Left kidney (tissue), 1 donor: ENCODE measurements at regions not wholly inside any gene's neighbourhood (a gene's known extent, or its start where the extent isn't known, plus 50 kb on each side); places are given as distances from the start of the nearest gene placed in this dataset.

Experiments
- DNase-seq: peaks from one replicate; pipeline ENCODE4 v3.0.0-alpha.2; 2013

- DNase-seq: peak; percentile 13
These were observed 101.5 kb downstream of the UNC5CL start for GRCh38 chr6:40937491-40937890.

- DNase-seq: no peak
These were observed 102.2 kb downstream of the UNC5CL start for GRCh38 chr6:40936818-40937251.

DNA sequence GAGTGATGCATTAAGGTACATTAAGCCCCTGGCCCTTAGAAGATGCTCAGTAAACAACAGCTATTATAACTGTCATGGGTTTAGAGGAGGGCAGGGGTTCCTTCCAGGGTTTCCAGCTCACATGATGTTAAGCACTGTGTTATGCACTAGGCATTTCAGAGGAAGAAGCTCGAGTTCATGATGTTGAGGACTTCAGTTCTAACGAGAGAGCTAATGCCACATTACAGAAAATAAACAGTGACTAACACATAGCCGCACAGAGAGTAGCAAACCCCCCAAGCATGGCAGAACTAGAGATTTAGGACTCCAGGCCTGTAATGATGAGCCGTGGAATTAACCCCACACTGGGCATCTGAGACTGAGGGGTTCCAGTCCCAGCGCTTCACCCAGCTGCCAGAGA, 105.2 kb downstream of the UNC5CL start:
- DNase-seq: no peak

- DNase-seq: no peak
These were observed 106.1 kb downstream of the UNC5CL start for GRCh38 chr6:40932953-40933352.

- no peak for DNase-seq
These were observed 106.7 kb downstream of the UNC5CL start for GRCh38 chr6:40932366-40932765.

DNA sequence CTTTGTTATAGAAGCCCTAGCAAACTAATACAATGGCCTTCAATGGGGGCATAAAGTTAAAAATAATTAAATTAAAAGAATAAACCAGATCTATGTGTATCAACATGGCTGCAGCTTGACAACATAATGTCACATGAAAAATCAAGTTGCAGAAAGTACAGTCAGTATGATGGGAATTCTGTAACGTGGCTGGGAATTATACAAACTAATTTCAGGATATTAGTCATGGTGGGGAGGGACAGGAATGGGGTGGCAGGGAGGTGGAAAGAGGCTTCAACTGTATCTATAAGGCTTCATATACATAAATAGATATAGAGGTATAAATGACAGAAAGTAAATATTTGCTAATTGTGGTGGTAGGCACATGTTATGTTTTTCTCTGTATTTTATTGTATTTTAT, 107.1 kb downstream of the UNC5CL start:
- no peak for DNase-seq

DNA sequence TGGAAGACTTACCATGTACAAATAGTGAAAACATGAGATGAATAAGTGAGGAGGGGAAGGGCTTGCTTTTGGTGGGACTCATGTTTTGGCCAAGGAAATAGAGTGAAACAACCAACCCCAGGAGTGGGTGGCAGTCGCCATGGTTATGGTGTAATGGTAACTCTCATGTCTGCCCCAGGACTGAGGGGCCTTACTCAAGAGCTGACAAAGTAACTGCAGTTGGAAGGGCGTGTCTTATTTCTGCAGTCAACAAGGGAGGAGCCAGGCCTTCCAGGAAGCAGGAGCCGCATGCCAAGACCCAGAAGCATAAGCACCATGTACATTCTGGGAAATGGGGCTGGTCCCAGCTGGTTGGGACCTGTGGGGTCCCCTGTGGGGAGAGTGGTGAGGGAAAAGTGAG, 108.5 kb downstream of the UNC5CL start:
- DNase-seq: no peak

GRCh38 chr6:40930045-40930444, 109.0 kb downstream of the UNC5CL start:
- DNase-seq: no peak

- no peak for DNase-seq
These were observed 109.8 kb downstream of the UNC5CL start for GRCh38 chr6:40929176-40929575.

- DNase-seq: no peak
These were observed 110.3 kb downstream of the UNC5CL start for GRCh38 chr6:40928763-40929162.

- no peak for DNase-seq
These were observed 110.7 kb downstream of the UNC5CL start for GRCh38 chr6:40928307-40928706.

GRCh38 chr6:40925341-40925740, 113.7 kb downstream of the UNC5CL start:
- DNase-seq: no peak

GRCh38 chr6:40924839-40925238, 114.2 kb downstream of the UNC5CL start:
- no peak for DNase-seq

DNA sequence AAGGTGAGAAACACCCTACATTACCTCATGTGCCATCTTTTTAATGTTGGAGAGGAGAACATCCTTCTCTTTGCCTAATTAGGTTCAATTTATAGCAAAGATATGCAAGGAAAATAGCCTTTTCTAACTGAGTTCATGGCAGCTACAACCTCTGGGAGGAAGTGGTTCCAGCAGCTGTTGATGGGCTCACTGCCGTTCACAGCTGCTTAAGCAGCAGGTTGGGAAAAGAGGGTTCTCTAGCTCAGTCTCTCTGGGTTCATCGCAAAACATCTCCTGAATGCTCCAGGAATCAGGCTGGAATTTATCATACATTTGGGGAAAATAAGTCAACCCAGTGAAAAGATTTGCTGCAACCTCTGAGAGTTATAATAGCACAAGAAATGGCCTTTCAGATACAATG, 115.1 kb downstream of the UNC5CL start:
- no peak for DNase-seq

GRCh38 chr6:40923326-40923725, 115.7 kb downstream of the UNC5CL start:
- no peak for DNase-seq

- no peak for DNase-seq
These were observed 116.7 kb downstream of the UNC5CL start for GRCh38 chr6:40922281-40922680.

GRCh38 chr6:40918040-40918651, 120.9 kb downstream of the UNC5CL start:
- DNase-seq: no peak

GRCh38 chr6:40917603-40918002, 121.4 kb downstream of the UNC5CL start:
- no peak for DNase-seq

- DNase-seq: no peak
These were observed 122.2 kb downstream of the UNC5CL start for GRCh38 chr6:40916845-40917244.

DNA sequence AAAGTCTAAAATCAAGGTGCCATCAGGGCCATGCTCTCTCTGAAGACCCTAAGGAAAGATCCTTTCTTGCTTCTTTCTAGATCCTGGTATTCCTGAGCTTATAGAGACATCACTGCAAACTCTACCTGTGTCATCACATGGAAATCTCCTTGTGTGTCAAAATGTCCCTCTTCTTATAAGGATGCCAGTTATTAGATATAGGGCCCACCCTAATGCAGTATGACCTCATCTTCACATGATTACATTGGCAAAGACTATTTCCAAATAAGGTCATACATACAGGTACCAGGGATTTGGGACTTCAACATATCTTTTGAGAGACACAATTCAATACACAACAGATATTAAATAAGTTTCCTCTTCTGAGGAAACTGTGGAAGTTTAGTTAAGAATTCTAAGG, 123.9 kb downstream of the UNC5CL start:
- DNase-seq: no peak

DNA sequence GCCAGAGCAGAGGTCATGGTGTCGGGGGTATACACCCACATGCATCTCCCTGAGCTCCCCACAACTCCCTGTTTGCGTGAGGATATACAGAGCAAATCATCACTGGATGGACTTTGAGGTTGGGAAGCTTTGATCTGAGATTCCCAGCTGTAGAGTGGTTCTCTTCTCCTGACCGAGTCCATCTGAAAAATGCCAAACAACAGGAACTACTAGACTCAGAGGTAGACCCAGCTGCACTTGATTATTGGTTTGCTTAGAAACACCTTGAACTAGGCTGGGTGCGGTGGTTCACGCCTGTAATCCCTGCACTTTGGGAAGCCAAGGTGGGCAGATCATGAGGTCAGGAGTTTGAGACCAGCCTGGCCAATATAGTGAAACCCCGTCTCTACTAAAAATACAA, 125.0 kb downstream of the UNC5CL start:
- no peak for DNase-seq

GRCh38 chr6:40912158-40912946, 126.7 kb downstream of the UNC5CL start:
- DNase-seq: peak; percentile 43

DNA sequence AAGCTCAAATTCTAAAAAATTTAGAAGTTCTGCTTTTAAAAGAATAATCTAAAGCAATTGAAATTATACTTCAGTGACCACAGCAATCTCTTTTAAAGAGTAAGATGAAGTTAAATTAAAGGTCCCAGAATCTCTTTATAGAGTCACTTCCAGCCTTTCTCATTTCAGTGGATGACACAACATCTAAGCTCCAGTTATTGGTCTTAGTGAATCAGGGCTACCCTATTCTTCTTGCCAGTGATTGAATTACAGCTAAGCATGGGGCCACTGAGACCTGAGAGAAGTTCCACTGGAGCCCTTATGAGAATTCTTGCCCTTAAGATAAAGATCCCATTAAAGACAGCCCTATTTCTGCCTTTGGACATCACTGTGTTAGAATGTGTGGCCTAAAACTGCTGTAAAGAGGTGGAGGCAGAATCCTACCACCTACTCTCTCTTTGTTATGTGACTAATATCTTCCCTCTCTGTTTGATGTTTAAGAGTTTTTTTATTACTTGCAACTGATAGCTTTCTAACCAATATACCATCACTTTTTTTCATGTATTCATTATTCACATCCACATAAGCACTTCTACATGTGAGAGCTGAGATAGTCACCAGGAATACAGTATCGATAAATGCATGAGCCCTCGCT, 128.6 kb downstream of the UNC5CL start:
- no peak for DNase-seq

DNA sequence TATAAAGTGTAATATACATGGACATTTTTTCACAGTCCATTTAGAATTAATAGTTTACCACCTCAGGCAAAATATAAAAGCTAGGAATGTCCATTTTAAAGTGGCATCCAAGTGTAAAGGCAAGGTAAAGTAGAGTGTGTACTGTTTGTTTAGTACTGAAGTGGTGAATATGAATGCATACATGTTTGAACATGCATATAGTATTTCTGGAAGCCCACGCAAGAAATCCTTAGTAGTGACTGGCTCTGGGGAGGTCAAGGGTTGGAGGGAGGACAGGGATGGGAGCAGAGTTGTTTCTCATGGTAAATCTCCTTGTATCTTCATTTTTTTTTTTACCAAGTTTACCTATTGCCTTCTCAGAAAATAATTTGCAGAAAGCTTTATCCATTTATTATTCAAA, 129.2 kb downstream of the UNC5CL start:
- no peak for DNase-seq
